WTC11 (cell line): ENCODE measurements at regions not wholly inside any gene's neighbourhood (a gene's known extent, or its start where the extent isn't known, plus 50 kb on each side); places are given as distances from the start of the nearest gene placed in this dataset.

Experiments used
- ATAC-seq: fragments of 200-7000 bp; cut with Tn5 transposase; 2 replicates; pipeline ENCODE4 v1.10.0; 2021; ENCODE audit warnings: mild to moderate bottlenecking, moderate library complexity
- CTCF ChIA-PET: fragments of 300-600 bp; sonication (Branson Sonifier 250); formaldehyde crosslinking; loops from one replicate; lab custom pipeline; 2021; ENCODE audit warnings: antibody characterized with exemption; lab: Charles Lee
- POLR2A ChIA-PET: fragments of 350-600 bp; sonication (Branson Sonifier 250); formaldehyde crosslinking; loops from one replicate; lab custom pipeline; 2021; ENCODE audit warnings: antibody characterized with exemption; lab: Charles Lee
- DNase-seq: peaks from one replicate; pipeline ENCODE4 v3.0.0; 2021; ENCODE audit warnings: low spot score
- H3K27ac Mint-ChIP-seq: 2 replicates; pipeline ENCODE4 v1.8.0; 2021; ENCODE audit warnings: mixed read lengths
- H3K27me3 Mint-ChIP-seq: 2 replicates; pipeline ENCODE4 v1.8.0; 2021; ENCODE audit warnings: low read depth, mild to moderate bottlenecking, moderate library complexity, mixed read lengths
- H3K36me3 Mint-ChIP-seq: 2 replicates; pipeline ENCODE4 v1.8.0; 2021; ENCODE audit warnings: mixed read lengths
- H3K4me1 Mint-ChIP-seq: 2 replicates; pipeline ENCODE4 v1.8.0; 2022; ENCODE audit warnings: mixed read lengths
- H3K4me3 Mint-ChIP-seq: 2 replicates; pipeline ENCODE4 v1.8.0; 2021; ENCODE audit warnings: mild to moderate bottlenecking, moderate library complexity, mixed read lengths
- H3K9me3 Mint-ChIP-seq: 2 replicates; pipeline ENCODE4 v1.8.0; 2021; ENCODE audit warnings: mixed read lengths
- AFF4 ChIP-seq: sonication (generic); formaldehyde crosslinking; IDR thresholded peaks from 2 replicates; pipeline ENCODE4 v1.8.1; 2023; ENCODE audit warnings: mild to moderate bottlenecking, missing genetic modification reagents, borderline replicate concordance
- ATF3 ChIP-seq: sonication (generic); formaldehyde crosslinking; conservative IDR thresholded peaks from 2 replicates; pipeline ENCODE4 v1.8.1; 2022; ENCODE audit warnings: mild to moderate bottlenecking, missing genetic modification reagents
- CBFB ChIP-seq: sonication (generic); formaldehyde crosslinking; IDR thresholded peaks from 2 replicates; pipeline ENCODE4 v1.8.1; 2022; ENCODE audit warnings: mild to moderate bottlenecking, low read depth, missing genetic modification reagents
- CDX4 ChIP-seq: fragments of 250-450 bp; sonication (Bioruptor Pico); IDR thresholded peaks from 2 replicates; pipeline ENCODE4 v1.9.0; 2021; ENCODE audit warnings: moderate library complexity, mild to moderate bottlenecking, inconsistent platforms, borderline replicate concordance
- E2F4 ChIP-seq: sonication (generic); formaldehyde crosslinking; IDR thresholded peaks from 2 replicates; pipeline ENCODE4 v1.8.1; 2022; ENCODE audit warnings: low read depth, mild to moderate bottlenecking, moderate library complexity, missing genetic modification reagents, borderline replicate concordance
- ERG ChIP-seq: fragments of 250-450 bp; sonication (Bioruptor Pico); IDR thresholded peaks from 2 replicates; pipeline ENCODE4 v1.8.0; 2021; ENCODE audit warnings: mild to moderate bottlenecking
- FOXP1 ChIP-seq: sonication (generic); formaldehyde crosslinking; IDR thresholded peaks from 2 replicates; pipeline ENCODE4 v1.8.0; 2022; ENCODE audit warnings: missing genetic modification reagents, mild to moderate bottlenecking, moderate library complexity, borderline replicate concordance
- FOXP4 ChIP-seq: sonication (generic); formaldehyde crosslinking; IDR thresholded peaks from 2 replicates; pipeline ENCODE4 v1.8.0; 2022; ENCODE audit warnings: mild to moderate bottlenecking, missing genetic modification reagents
- HMGXB4 ChIP-seq: sonication (generic); formaldehyde crosslinking; IDR thresholded peaks from 2 replicates; pipeline ENCODE4 v1.8.1; 2023; ENCODE audit warnings: mild to moderate bottlenecking, moderate library complexity, missing genetic modification reagents
- NFATC4 ChIP-seq: fragments of 250-450 bp; sonication (Bioruptor Pico); IDR thresholded peaks from 2 replicates; pipeline ENCODE4 v1.9.0; 2021; ENCODE audit warnings: mild to moderate bottlenecking
- NFYB ChIP-seq: sonication (generic); formaldehyde crosslinking; conservative IDR thresholded peaks from 2 replicates; pipeline ENCODE4 v1.8.0; 2022; ENCODE audit warnings: low read depth, missing genetic modification reagents
- NR1H2 ChIP-seq: sonication (generic); formaldehyde crosslinking; IDR thresholded peaks from 2 replicates; pipeline ENCODE4 v1.9.0; 2021; ENCODE audit warnings: mild to moderate bottlenecking, moderate library complexity, missing genetic modification reagents
- TP53 ChIP-seq: sonication (generic); formaldehyde crosslinking; IDR thresholded peaks from 2 replicates; pipeline ENCODE4 v1.8.1; 2023; ENCODE audit warnings: mild to moderate bottlenecking, missing genetic modification reagents
- USF2 ChIP-seq: sonication (generic); formaldehyde crosslinking; IDR thresholded peaks from 2 replicates; pipeline ENCODE4 v1.8.1; 2023; ENCODE audit warnings: mild to moderate bottlenecking, missing genetic modification reagents, moderate library complexity
- ZNF121 ChIP-seq: sonication (generic); formaldehyde crosslinking; IDR thresholded peaks from 2 replicates; pipeline ENCODE4 v1.8.0; 2023; ENCODE audit warnings: missing genetic modification reagents
- ZNF512 ChIP-seq: sonication (generic); formaldehyde crosslinking; IDR thresholded peaks from 2 replicates; pipeline ENCODE4 v1.8.1; 2022; ENCODE audit warnings: missing genetic modification reagents, borderline replicate concordance
- TF ChIP-seq, protein P1 (sequence below): sonication (generic); formaldehyde crosslinking; IDR thresholded peaks from 2 replicates; pipeline ENCODE4 v1.8.1; 2023; ENCODE audit warnings: mild to moderate bottlenecking, missing genetic modification reagents
- TF ChIP-seq, protein P2 (sequence below): fragments of 250-450 bp; sonication (Bioruptor Pico); IDR thresholded peaks from 2 replicates; pipeline ENCODE4 v1.9.0; 2021; ENCODE audit warnings: mild to moderate bottlenecking
- TF ChIP-seq, protein P3 (sequence below): sonication (generic); formaldehyde crosslinking; IDR thresholded peaks from 2 replicates; pipeline ENCODE4 v1.8.1; 2023; ENCODE audit warnings: mild to moderate bottlenecking, missing genetic modification reagents, moderate library complexity

DNA sequence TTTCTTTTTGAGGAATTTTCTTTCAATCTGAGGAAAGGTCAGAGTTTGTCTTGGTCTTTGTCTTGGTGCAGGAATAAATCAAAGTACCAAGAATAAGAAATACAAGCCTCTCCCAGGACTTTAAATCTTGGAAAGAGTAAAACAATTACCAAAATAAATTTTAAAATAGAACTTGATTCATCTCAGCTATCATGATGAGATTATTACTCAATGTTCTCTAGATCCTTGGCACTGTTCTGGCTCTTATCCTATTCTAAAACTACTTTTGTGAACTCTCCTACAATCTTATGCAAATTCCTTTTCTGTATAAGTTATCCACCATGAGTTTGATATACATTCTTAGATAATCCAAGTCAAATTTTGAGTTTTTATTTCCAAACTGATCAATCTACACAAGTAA is 464.3 kb downstream of the PPARGC1A start (continued):
- TF ChIP-seq, protein P1, sequence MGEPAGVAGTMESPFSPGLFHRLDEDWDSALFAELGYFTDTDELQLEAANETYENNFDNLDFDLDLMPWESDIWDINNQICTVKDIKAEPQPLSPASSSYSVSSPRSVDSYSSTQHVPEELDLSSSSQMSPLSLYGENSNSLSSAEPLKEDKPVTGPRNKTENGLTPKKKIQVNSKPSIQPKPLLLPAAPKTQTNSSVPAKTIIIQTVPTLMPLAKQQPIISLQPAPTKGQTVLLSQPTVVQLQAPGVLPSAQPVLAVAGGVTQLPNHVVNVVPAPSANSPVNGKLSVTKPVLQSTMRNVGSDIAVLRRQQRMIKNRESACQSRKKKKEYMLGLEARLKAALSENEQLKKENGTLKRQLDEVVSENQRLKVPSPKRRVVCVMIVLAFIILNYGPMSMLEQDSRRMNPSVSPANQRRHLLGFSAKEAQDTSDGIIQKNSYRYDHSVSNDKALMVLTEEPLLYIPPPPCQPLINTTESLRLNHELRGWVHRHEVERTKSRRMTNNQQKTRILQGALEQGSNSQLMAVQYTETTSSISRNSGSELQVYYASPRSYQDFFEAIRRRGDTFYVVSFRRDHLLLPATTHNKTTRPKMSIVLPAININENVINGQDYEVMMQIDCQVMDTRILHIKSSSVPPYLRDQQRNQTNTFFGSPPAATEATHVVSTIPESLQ (CRISPR knock-in tag), result no peak
- TF ChIP-seq ZNF512 (CRISPR knock-in tag), result no peak
- no peak for TF ChIP-seq USF2 (CRISPR knock-in tag)
- TF ChIP-seq, protein P2, sequence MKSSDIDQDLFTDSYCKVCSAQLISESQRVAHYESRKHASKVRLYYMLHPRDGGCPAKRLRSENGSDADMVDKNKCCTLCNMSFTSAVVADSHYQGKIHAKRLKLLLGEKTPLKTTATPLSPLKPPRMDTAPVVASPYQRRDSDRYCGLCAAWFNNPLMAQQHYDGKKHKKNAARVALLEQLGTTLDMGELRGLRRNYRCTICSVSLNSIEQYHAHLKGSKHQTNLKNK (CRISPR knock-in tag), result no peak
- TF ChIP-seq E2F4 (CRISPR knock-in tag), result no peak
- no peak for TF ChIP-seq NFATC4 (CRISPR knock-in tag)
- TF ChIP-seq ZNF121, result no peak
- TF ChIP-seq CBFB, result no peak
- TF ChIP-seq ERG (CRISPR knock-in tag), result no peak
- TF ChIP-seq ATF3 (CRISPR knock-in tag), result no peak

GRCh38 chr4:23423540-23423939 is 466.3 kb downstream of the PPARGC1A start:
- Mint-ChIP-seq H3K36me3 (peaks cover 6% of the 10 kb centered on the region), H3K4me1 (peaks cover 24% of the 10 kb centered on the region), H3K27me3 (no peaks in the 10 kb centered on the region), H3K4me3 (no peak overlapping the region), H3K27ac (peak overlapping the region; percentile 80), H3K9me3 (peaks cover 23% of the 10 kb centered on the region)
- POLR2A ChIA-PET, result no interaction called here
- ATAC-seq, result peak; percentile 73
- no peak for DNase-seq
- CTCF ChIA-PET, result interaction anchor here (1.0 to 1.3 kb wide), 2 partner anchors 89 to 246 kb away, joined by 3 to 4 read pairs; no protein-coding TSS in a partner anchor
- no peak for TF ChIP-seq NFYB (CRISPR knock-in tag)
- TF ChIP-seq NR1H2 (CRISPR knock-in tag), result no peak
- no peak for TF ChIP-seq HMGXB4 (CRISPR knock-in tag)
- TF ChIP-seq, protein P3, sequence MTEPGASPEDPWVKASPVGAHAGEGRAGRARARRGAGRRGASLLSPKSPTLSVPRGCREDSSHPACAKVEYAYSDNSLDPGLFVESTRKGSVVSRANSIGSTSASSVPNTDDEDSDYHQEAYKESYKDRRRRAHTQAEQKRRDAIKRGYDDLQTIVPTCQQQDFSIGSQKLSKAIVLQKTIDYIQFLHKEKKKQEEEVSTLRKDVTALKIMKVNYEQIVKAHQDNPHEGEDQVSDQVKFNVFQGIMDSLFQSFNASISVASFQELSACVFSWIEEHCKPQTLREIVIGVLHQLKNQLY, result no peak
- no peak for TF ChIP-seq FOXP4 (CRISPR knock-in tag)
- no peak for TF ChIP-seq AFF4 (CRISPR knock-in tag)
- no peak for TF ChIP-seq FOXP1 (CRISPR knock-in tag)
- no peak for TF ChIP-seq CDX4 (CRISPR knock-in tag)
- no peak for TF ChIP-seq TP53 (CRISPR knock-in tag)
